H1 (cell line): ENCODE measurements at regions not wholly inside any gene's neighbourhood (a gene's known extent, or its start where the extent isn't known, plus 50 kb on each side); places are given as distances from the start of the nearest gene placed in this dataset.

ENCODE experiments used
- CTCF ChIA-PET: fragments of 300-600 bp; sonication (Branson Sonifier 250); formaldehyde crosslinking; loops from one replicate; lab custom pipeline; 2021; ENCODE audit not compliant: partially characterized antibody; lab: Charles Lee
- POLR2A ChIA-PET: fragments of 300-600 bp; sonication (Branson Sonifier 250); formaldehyde crosslinking; loops from one replicate; lab custom pipeline; 2021; ENCODE audit warnings: inconsistent platforms; ENCODE audit not compliant: partially characterized antibody; lab: Charles Lee
- DNase-seq, 2 experiments: peaks; one replicate each; pipeline versions ENCODE4 v3.0.0 to v3.0.0-alpha.2; 2010 to 2022; ENCODE audit warnings: low spot score in 2 of 2, low read depth in 1 of 2, mixed read lengths in 1 of 2
- FAIRE-seq: peaks from 2 replicates; lab custom pipeline; 2011; peaks lifted over from hg19 to GRCh38; lab: Jason Lieb, UNC
- H2AFZ ChIP-seq: 2 replicates; pipeline ENCODE4 v1.8.1; 2012; ENCODE audit warnings: low read length, inconsistent platforms
- H2AK5ac ChIP-seq: 2 replicates; pipeline ENCODE4 v1.6.1; 2013; ENCODE audit warnings: low read depth, low read length
- H2BK120ac ChIP-seq: replicated peaks from 2 replicates; pipeline ENCODE3; 2013; ENCODE audit warnings: low read depth, low read length, inconsistent platforms
- H2BK12ac ChIP-seq: 2 replicates; pipeline ENCODE4 v1.6.1; 2013; ENCODE audit warnings: low read depth, low read length
- H2BK15ac ChIP-seq: 2 replicates; pipeline ENCODE4 v1.6.1; 2013; ENCODE audit warnings: low read length
- H2BK20ac ChIP-seq: 2 replicates; pipeline ENCODE4 v1.6.1; 2013; ENCODE audit warnings: low read length
- H2BK5ac ChIP-seq: 2 replicates; pipeline ENCODE4 v1.6.1; 2013; ENCODE audit warnings: low read depth, low read length
- H3K14ac ChIP-seq: 2 replicates; pipeline ENCODE4 v1.6.1; 2013; ENCODE audit warnings: inconsistent platforms; ENCODE audit not compliant: insufficient read length
- H3K18ac ChIP-seq: 2 replicates; pipeline ENCODE4 v1.6.1; 2013; ENCODE audit warnings: low read length; ENCODE audit errors: extremely low read depth
- H3K23ac ChIP-seq: 2 replicates; pipeline ENCODE4 v1.6.1; 2013; ENCODE audit warnings: inconsistent platforms; ENCODE audit not compliant: insufficient read length
- H3K23me2 ChIP-seq: 2 replicates; pipeline ENCODE4 v1.6.1; 2013; ENCODE audit warnings: low read depth, low read length
- H3K27ac ChIP-seq: 2 replicates; pipeline ENCODE4 v1.6.1; 2011; ENCODE audit warnings: low read depth, low read length, inconsistent platforms
- H3K27me3 ChIP-seq, 4 experiments: replicated peaks in 1 of 4; 1 replicate in 1 of 4; 2 replicates in 3 of 4; pipeline versions ENCODE4 v1.6.1 to v1.8.1; 2011 to 2013; ENCODE audit warnings: low read length in 3 of 4, mild to moderate bottlenecking in 3 of 4, inconsistent platforms in 2 of 4, mixed read lengths in 2 of 4, moderate library complexity in 1 of 4; ENCODE audit not compliant: control insufficient read depth in 3 of 4, insufficient read depth in 3 of 4; ENCODE audit errors: extremely low read depth in 1 of 4
- H3K36me3 ChIP-seq, 4 experiments: 2 replicates each; pipeline versions ENCODE4 v1.6.1 to v1.8.1; 2011 to 2013; ENCODE audit warnings: mild to moderate bottlenecking in 4 of 4, low read length in 3 of 4, moderate library complexity in 2 of 4, control low read depth in 1 of 4, inconsistent platforms in 1 of 4; ENCODE audit not compliant: insufficient read depth in 4 of 4, control insufficient read depth in 2 of 4
- H3K4ac ChIP-seq: replicated peaks from 2 replicates; pipeline ENCODE3; 2013; ENCODE audit warnings: low read length, low read depth, mixed read lengths, inconsistent platforms; ENCODE audit not compliant: insufficient read length
- H3K4me1 ChIP-seq, 4 experiments: replicated peaks in 1 of 4; 1 replicate in 1 of 4; 2 replicates in 3 of 4; pipeline versions ENCODE4 v1.6.1 to v1.8.1; 2011 to 2013; ENCODE audit warnings: low read length in 3 of 4, inconsistent platforms in 2 of 4, mixed read lengths in 1 of 4; ENCODE audit not compliant: insufficient read depth in 4 of 4, control insufficient read depth in 3 of 4
- H3K4me2 ChIP-seq, 2 experiments: 2 replicates each; pipeline versions ENCODE4 v1.6.1 to v1.8.1; 2011 to 2013; ENCODE audit warnings: low read depth in 2 of 2, low read length in 2 of 2, control low read depth in 1 of 2, inconsistent platforms in 1 of 2, mild to moderate bottlenecking in 1 of 2; ENCODE audit not compliant: insufficient read depth in 1 of 2
- H3K4me3 ChIP-seq, 4 experiments: fragments of 200-600, 300-600 bp in 1 of 4; sonication (generic), shearing (Covaris generic), sonication (Bioruptor Twin) in 1 of 4; 2 replicates each; pipeline versions ENCODE4 v1.5.1 to v1.8.1; 2011 to 2016; ENCODE audit warnings: low read length in 4 of 4, low read depth in 3 of 4, control low read depth in 2 of 4, inconsistent platforms in 2 of 4, mild to moderate bottlenecking in 2 of 4, mixed read lengths in 1 of 4, moderate library complexity in 1 of 4; ENCODE audit not compliant: insufficient read depth in 2 of 4; ENCODE audit errors: extremely low read depth in 1 of 4
- H3K56ac ChIP-seq: replicated peaks from 2 replicates; pipeline ENCODE3; 2013; ENCODE audit warnings: low read depth, mild to moderate bottlenecking, mixed read lengths, low read length, inconsistent platforms; ENCODE audit not compliant: insufficient read length
- H3K79me1 ChIP-seq: 2 replicates; pipeline ENCODE4 v1.6.1; 2013; ENCODE audit warnings: low read depth, low read length, control low read depth
- H3K79me2 ChIP-seq, 2 experiments: 2 replicates each; pipeline versions ENCODE4 v1.6.1 to v1.8.1; 2012 to 2013; ENCODE audit warnings: low read length in 2 of 2, mild to moderate bottlenecking in 2 of 2, inconsistent platforms in 1 of 2; ENCODE audit not compliant: insufficient read depth in 2 of 2, control insufficient read depth in 1 of 2
- H3K9ac ChIP-seq, 4 experiments: replicated peaks in 1 of 4; 1 replicate in 1 of 4; 2 replicates in 3 of 4; pipeline versions ENCODE4 v1.6.1 to v1.8.1; 2011 to 2013; ENCODE audit warnings: low read depth in 3 of 4, low read length in 3 of 4, control low read depth in 2 of 4, mild to moderate bottlenecking in 2 of 4, moderate library complexity in 2 of 4, inconsistent platforms in 1 of 4; ENCODE audit errors: extremely low read depth in 1 of 4
- H3K9me3 ChIP-seq, 2 experiments: 2 replicates each; pipeline versions ENCODE4 v1.6.1 to v1.8.1; 2012 to 2013; ENCODE audit warnings: mild to moderate bottlenecking in 2 of 2, moderate library complexity in 2 of 2, control low read depth in 1 of 2, inconsistent platforms in 1 of 2, low read depth in 1 of 2, low read length in 1 of 2, mixed read lengths in 1 of 2; ENCODE audit not compliant: insufficient read depth in 2 of 2
- H4K20me1 ChIP-seq, 2 experiments: replicated peaks in 1 of 2; 2 replicates each; pipeline versions ENCODE3 to v1.8.1; 2011 to 2013; ENCODE audit warnings: inconsistent platforms in 2 of 2, low read length in 2 of 2, mild to moderate bottlenecking in 1 of 2; ENCODE audit not compliant: insufficient read depth in 2 of 2, control insufficient read depth in 1 of 2
- H4K5ac ChIP-seq: 2 replicates; pipeline ENCODE4 v1.6.1; 2013; ENCODE audit warnings: low read length, low read depth, mixed read lengths, inconsistent platforms; ENCODE audit not compliant: insufficient read length
- H4K8ac ChIP-seq: 2 replicates; pipeline ENCODE4 v1.8.0; 2013; ENCODE audit warnings: mild to moderate bottlenecking, moderate library complexity, low read length, inconsistent platforms; ENCODE audit not compliant: insufficient read depth; ENCODE audit errors: extremely low read depth
- H4K91ac ChIP-seq: replicated peaks from 2 replicates; pipeline ENCODE3; 2013; ENCODE audit warnings: low read length, mixed read lengths, inconsistent platforms; ENCODE audit not compliant: insufficient read length
- BACH1 ChIP-seq: IDR thresholded peaks from 2 replicates; pipeline ENCODE4 v1.6.1; 2012; ENCODE audit warnings: low read length, improper control_type of control experiment
- CHD2 ChIP-seq: IDR thresholded peaks from 2 replicates; pipeline ENCODE4 v1.6.1; 2012; ENCODE audit warnings: low read length, improper control_type of control experiment
- EP300 ChIP-seq, 2 experiments: IDR thresholded peaks; 1 replicate in 1 of 2; 2 replicates in 1 of 2; pipeline ENCODE4 v1.6.1; 2011 to 2012; ENCODE audit warnings: low read depth in 2 of 2, low read length in 2 of 2, mild to moderate bottlenecking in 2 of 2, borderline replicate concordance in 1 of 2, inconsistent platforms in 1 of 2, moderate library complexity in 1 of 2
- EZH2 ChIP-seq: fragments of 200-600 bp; sonication (generic); IDR thresholded peaks from 2 replicates; pipeline ENCODE4 v1.7.1; 2012; ENCODE audit warnings: low read depth, mild to moderate bottlenecking, moderate library complexity, low read length, inconsistent platforms; ENCODE audit not compliant: severe bottlenecking
- JUND ChIP-seq: IDR thresholded peaks from 2 replicates; pipeline ENCODE4 v1.6.1; 2011; ENCODE audit warnings: mild to moderate bottlenecking, improper control_type of control experiment, low read length
- NRF1 ChIP-seq: IDR thresholded peaks from 2 replicates; pipeline ENCODE4 v1.6.1; 2011; ENCODE audit warnings: mild to moderate bottlenecking, low read depth, low read length, improper control_type of control experiment
- POLR2A ChIP-seq, 2 experiments: IDR thresholded peaks; 1 replicate in 1 of 2; 2 replicates in 1 of 2; pipeline ENCODE4 v1.6.1; 2011; ENCODE audit warnings: low read depth in 2 of 2, low read length in 2 of 2, mild to moderate bottlenecking in 2 of 2; ENCODE audit errors: control extremely low read depth in 1 of 2
- SIN3A ChIP-seq, 2 experiments: IDR thresholded peaks in 1 of 2; conservative IDR thresholded peaks in 1 of 2; 2 replicates each; pipeline ENCODE4 v1.6.1; 2011 to 2012; ENCODE audit warnings: low read length in 2 of 2, improper control_type of control experiment in 1 of 2, low read depth in 1 of 2, mild to moderate bottlenecking in 1 of 2
- SP4 ChIP-seq: IDR thresholded peaks from 2 replicates; pipeline ENCODE4 v1.6.1; 2012; ENCODE audit warnings: low read length, inconsistent platforms
- SUZ12 ChIP-seq: fragments of 200-600 bp; sonication (generic); IDR thresholded peaks from 2 replicates; pipeline ENCODE4 v1.6.1; 2012; ENCODE audit warnings: mild to moderate bottlenecking, inconsistent platforms, low read length, moderate library complexity, mixed read lengths
- TAF1 ChIP-seq: IDR thresholded peaks from 2 replicates; pipeline ENCODE4 v1.6.1; 2011; ENCODE audit warnings: mild to moderate bottlenecking, low read depth, low read length
- TBP ChIP-seq: IDR thresholded peaks from 2 replicates; pipeline ENCODE4 v1.6.1; 2011; ENCODE audit warnings: low read depth, low read length, improper control_type of control experiment
- YY1 ChIP-seq: IDR thresholded peaks from 2 replicates; pipeline ENCODE4 v1.6.1; 2011; ENCODE audit warnings: low read depth, mild to moderate bottlenecking, low read length
- WGBS, 2 experiments: shearing (Covaris generic) in 1 of 2; methylation state at CpG; one replicate each; pipeline versions ENCODE4 v1.1.6 to v1.1.7; 2013 to 2015; ENCODE audit warnings: low lambda C conversion rate in 2 of 2, mixed read lengths in 2 of 2, inconsistent platforms in 1 of 2, low coverage in 1 of 2, missing lambda C conversion rate in 1 of 2; ENCODE audit not compliant: insufficient replicate concordance in 2 of 2, insufficient coverage in 1 of 2, insufficient read length in 1 of 2; ENCODE audit errors: extremely low coverage in 1 of 2, missing lambda C conversion rate in 1 of 2; 5-methylcytosine and 5-hydroxymethylcytosine counted together
- TF ChIP-seq, protein P1 (sequence below): IDR thresholded peaks from 2 replicates; pipeline ENCODE4 v1.6.1; 2011; ENCODE audit warnings: low read depth, mild to moderate bottlenecking, low read length; ENCODE audit not compliant: insufficient read depth
- TF ChIP-seq, protein P2 (sequence below): IDR thresholded peaks from 2 replicates; pipeline ENCODE4 v1.6.1; 2012; ENCODE audit warnings: inconsistent platforms

DNA sequence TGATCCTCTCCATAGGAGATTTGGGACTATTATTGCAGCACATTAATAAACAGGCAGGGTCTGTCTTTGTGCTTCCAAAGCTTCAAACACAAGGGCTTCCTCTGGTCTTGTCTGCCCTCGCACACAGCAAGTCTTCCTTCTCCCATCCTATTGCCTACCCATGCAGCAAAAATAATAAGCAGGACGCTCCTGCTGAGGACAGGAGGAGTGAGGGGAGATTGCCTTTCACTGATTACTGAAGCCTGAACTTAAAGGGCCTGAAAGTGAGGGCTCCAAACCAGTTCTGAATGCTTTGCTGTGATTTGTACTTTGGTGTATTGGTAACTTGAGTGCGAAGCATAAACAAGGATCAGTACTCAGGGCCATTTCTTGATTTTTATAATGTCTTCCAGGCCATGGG is 197.6 kb upstream of the XYLT1 start:
- H3K27me3 ChIP-seq = no peaks in the 10 kb centered on the region
- TF ChIP-seq BACH1 (no peak), POLR2A (IDR thresholded peaks at IDR 0.05; ENCODE audit: control extremely low read depth in 1 of 2, low read depth in 2 of 2, low read length in 2 of 2) (no peak), TBP (no peak), EP300 (IDR thresholded peaks at IDR 0.05; ENCODE audit: borderline replicate concordance in 1 of 2, low read depth in 2 of 2, low read length in 2 of 2) (no peak), CHD2 (no peak), JUND (no peak), NRF1 (no peak), TAF1 (no peak), SUZ12 (no peak), SP4 (no peak), YY1 (no peak), EZH2 (no peak), SIN3A (conservative IDR thresholded peaks at IDR 0.05 in 1 of 2, IDR thresholded peaks at IDR 0.05 in 1 of 2; ENCODE audit: low read depth in 1 of 2, low read length in 2 of 2) (no peak)
- TF ChIP-seq, protein P1, sequence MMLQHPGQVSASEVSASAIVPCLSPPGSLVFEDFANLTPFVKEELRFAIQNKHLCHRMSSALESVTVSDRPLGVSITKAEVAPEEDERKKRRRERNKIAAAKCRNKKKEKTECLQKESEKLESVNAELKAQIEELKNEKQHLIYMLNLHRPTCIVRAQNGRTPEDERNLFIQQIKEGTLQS = no peak
- TF ChIP-seq, protein P2, sequence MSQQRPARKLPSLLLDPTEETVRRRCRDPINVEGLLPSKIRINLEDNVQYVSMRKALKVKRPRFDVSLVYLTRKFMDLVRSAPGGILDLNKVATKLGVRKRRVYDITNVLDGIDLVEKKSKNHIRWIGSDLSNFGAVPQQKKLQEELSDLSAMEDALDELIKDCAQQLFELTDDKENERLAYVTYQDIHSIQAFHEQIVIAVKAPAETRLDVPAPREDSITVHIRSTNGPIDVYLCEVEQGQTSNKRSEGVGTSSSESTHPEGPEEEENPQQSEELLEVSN = no peak

More for the DNA sequence above, 197.6 kb upstream of the XYLT1 start:
- Histone ChIP-seq H4K5ac (no peak overlapping the region), H3K18ac (no peak overlapping the region), H3K23ac (no peak overlapping the region), H3K36me3 (no peaks in the 10 kb centered on the region), H2BK120ac (no peak overlapping the region), H2AK5ac (no peak overlapping the region), H2BK20ac (no peak overlapping the region), H2BK5ac (no peak overlapping the region), H3K9me3 (peaks cover 0 to 2% of the 10 kb centered on the region in 2 experiments; a peak in 1 of 4 replicates), H2AFZ (peak overlapping the region; percentile 63), H3K4me1 (no peaks in the 10 kb centered on the region), H3K79me1 (no peaks in the 10 kb centered on the region), H2BK15ac (no peak overlapping the region), H3K56ac (no peak overlapping the region), H2BK12ac (0 out of 2 replicates have a peak overlapping the region, but pooled peaks have one; percentile 4), H3K9ac (no peak overlapping the region), H3K4me2 (no peak overlapping the region), H3K14ac (no peak overlapping the region), H3K79me2 (no peaks in the 10 kb centered on the region), H4K8ac (no peak overlapping the region), H3K27ac (no peak overlapping the region), H3K23me2 (no peaks in the 10 kb centered on the region), H4K91ac (no peak overlapping the region), H3K4me3 (no peak overlapping the region), H4K20me1 (no peaks in the 10 kb centered on the region), H3K4ac (no peak overlapping the region)
- DNase-seq (no peak), FAIRE-seq (no peak)
- POLR2A ChIA-PET = no interaction called here
- CTCF ChIA-PET = interaction anchor here (1.3 kb wide), 1 partner anchor 10 kb away, joined by 3 read pairs; no protein-coding TSS in a partner anchor
- WGBS, 2 experiments = 81% methylated on average over 3 of the region's 3 CpGs; no CpG with 5 or more reads in 1 of the 2 experiments
